ENCODE measurements at regions not wholly inside any gene's neighbourhood (a gene's known extent, or its start where the extent isn't known, plus 50 kb on each side); places are given as distances from the start of the nearest gene placed in this dataset.
"Not testable (repeated sequence)": the region's sequence is repeated elsewhere in the genome, so short reads cannot be mapped to it uniquely, and the experiment has no call there.

GRCh38 chr11:92057849-92058442 is 166.7 kb upstream of the FAT3 start:
- H3K36me3 Mint-ChIP-seq (ENCODE audit: low read depth), result no peaks in the 10 kb centered on the region
- H3K4me3 Mint-ChIP-seq (ENCODE audit: low read depth), result no peak overlapping the region
- intact Hi-C loops (cut with micrococcal nuclease), result no loop called here
- no peaks in the 10 kb centered on the region for H3K27me3 Mint-ChIP-seq (ENCODE audit: low read depth)
- no peak for DNase-seq (ENCODE audit: low spot score)
- no peaks in the 10 kb centered on the region for H3K4me1 Mint-ChIP-seq (ENCODE audit: low read depth)
- peaks cover under 1% of the 10 kb centered on the region for H3K9me3 Mint-ChIP-seq
- no peak overlapping the region for H3K27ac Mint-ChIP-seq

GRCh38 chr11:92053216-92053615 is 171.4 kb upstream of the FAT3 start:
- Mint-ChIP-seq H3K4me3 (ENCODE audit: low read depth) (no peak overlapping the region), H3K9me3 (no peaks in the 10 kb centered on the region), H3K27me3 (ENCODE audit: low read depth) (no peaks in the 10 kb centered on the region), H3K36me3 (ENCODE audit: low read depth) (no peaks in the 10 kb centered on the region), H3K4me1 (ENCODE audit: low read depth) (no peaks in the 10 kb centered on the region), H3K27ac (no peak overlapping the region)
- DNase-seq (ENCODE audit: low spot score), result no peak
- intact Hi-C loops (cut with micrococcal nuclease), result no loop called here

- no peak overlapping the region for H3K4me3 Mint-ChIP-seq (ENCODE audit: low read depth)
- DNase-seq (ENCODE audit: low spot score), result no peak
- no peaks in the 10 kb centered on the region for H3K36me3 Mint-ChIP-seq (ENCODE audit: low read depth)
- intact Hi-C loops (cut with micrococcal nuclease), result no loop called here
- H3K4me1 Mint-ChIP-seq (ENCODE audit: low read depth), result no peaks in the 10 kb centered on the region
- H3K27me3 Mint-ChIP-seq (ENCODE audit: low read depth), result no peaks in the 10 kb centered on the region
- peaks cover 4% of the 10 kb centered on the region for H3K9me3 Mint-ChIP-seq
- H3K27ac Mint-ChIP-seq, result no peak overlapping the region
These were observed 174.3 kb upstream of the FAT3 start for GRCh38 chr11:92050305-92050704.

- intact Hi-C loops (cut with micrococcal nuclease), result no loop called here
- peaks cover 4% of the 10 kb centered on the region for H3K9me3 Mint-ChIP-seq
- no peaks in the 10 kb centered on the region for H3K27me3 Mint-ChIP-seq (ENCODE audit: low read depth)
- H3K4me1 Mint-ChIP-seq (ENCODE audit: low read depth), result no peaks in the 10 kb centered on the region
- no peak for DNase-seq (ENCODE audit: low spot score)
- H3K4me3 Mint-ChIP-seq (ENCODE audit: low read depth), result no peak overlapping the region
- no peaks in the 10 kb centered on the region for H3K36me3 Mint-ChIP-seq (ENCODE audit: low read depth)
- H3K27ac Mint-ChIP-seq, result no peak overlapping the region
These were observed 176.2 kb upstream of the FAT3 start for GRCh38 chr11:92048415-92048814.

GRCh38 chr11:92046103-92046502 is 178.5 kb upstream of the FAT3 start:
- intact Hi-C loops (cut with micrococcal nuclease), result no loop called here
- Mint-ChIP-seq H3K9me3 (peaks cover 9% of the 10 kb centered on the region), H3K4me1 (ENCODE audit: low read depth) (no peaks in the 10 kb centered on the region), H3K4me3 (ENCODE audit: low read depth) (no peak overlapping the region), H3K36me3 (ENCODE audit: low read depth) (no peaks in the 10 kb centered on the region), H3K27me3 (ENCODE audit: low read depth) (no peaks in the 10 kb centered on the region), H3K27ac (no peak overlapping the region)
- no peak for DNase-seq (ENCODE audit: low spot score)

DNA sequence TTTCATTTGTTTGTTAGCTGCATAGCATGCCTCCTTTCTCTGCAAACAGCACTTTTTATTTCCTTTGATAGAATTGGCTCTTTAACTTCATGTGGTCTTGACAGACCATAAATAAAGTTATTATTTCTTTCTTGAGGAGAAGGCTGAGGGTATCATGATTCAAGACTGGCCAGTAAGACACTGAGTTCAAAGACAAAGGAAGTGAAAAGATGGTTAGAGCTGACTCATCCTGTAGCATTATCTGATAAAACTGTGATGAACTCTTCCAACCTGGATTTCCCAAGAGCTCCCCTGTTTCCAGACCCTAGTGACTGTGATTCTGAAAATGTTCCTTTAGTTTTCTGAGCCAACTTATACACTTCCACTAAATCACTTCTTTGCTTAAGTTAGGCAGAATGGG is 179.3 kb upstream of the FAT3 start:
- H3K36me3 Mint-ChIP-seq (ENCODE audit: low read depth), result no peaks in the 10 kb centered on the region
- H3K4me3 Mint-ChIP-seq (ENCODE audit: low read depth), result no peak overlapping the region
- no peak for DNase-seq (ENCODE audit: low spot score)
- no peaks in the 10 kb centered on the region for H3K27me3 Mint-ChIP-seq (ENCODE audit: low read depth)
- H3K27ac Mint-ChIP-seq, result no peak overlapping the region
- peaks cover 9% of the 10 kb centered on the region for H3K9me3 Mint-ChIP-seq
- no peaks in the 10 kb centered on the region for H3K4me1 Mint-ChIP-seq (ENCODE audit: low read depth)
- intact Hi-C loops (cut with micrococcal nuclease), result no loop called here

DNA sequence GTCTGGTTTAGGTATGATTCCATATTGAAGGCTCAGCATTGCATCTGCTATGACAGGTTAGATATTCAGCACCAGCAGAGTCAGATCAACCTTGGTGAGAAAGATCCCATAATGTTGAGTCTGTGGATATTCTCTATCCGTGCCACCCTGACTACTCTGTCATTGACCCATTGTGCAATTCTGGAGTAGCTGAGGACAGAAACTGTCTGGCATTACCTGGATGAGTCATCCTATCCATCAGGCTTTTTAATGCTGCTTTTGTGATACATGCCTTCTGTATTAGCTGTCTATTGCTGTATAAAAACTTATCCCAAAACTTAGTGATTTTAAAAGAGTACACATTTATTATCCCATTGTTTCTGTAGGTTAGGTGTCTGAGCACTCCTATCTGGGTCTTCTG is 189.1 kb upstream of the FAT3 start:
- no peaks in the 10 kb centered on the region for H3K4me1 Mint-ChIP-seq (ENCODE audit: low read depth)

DNA sequence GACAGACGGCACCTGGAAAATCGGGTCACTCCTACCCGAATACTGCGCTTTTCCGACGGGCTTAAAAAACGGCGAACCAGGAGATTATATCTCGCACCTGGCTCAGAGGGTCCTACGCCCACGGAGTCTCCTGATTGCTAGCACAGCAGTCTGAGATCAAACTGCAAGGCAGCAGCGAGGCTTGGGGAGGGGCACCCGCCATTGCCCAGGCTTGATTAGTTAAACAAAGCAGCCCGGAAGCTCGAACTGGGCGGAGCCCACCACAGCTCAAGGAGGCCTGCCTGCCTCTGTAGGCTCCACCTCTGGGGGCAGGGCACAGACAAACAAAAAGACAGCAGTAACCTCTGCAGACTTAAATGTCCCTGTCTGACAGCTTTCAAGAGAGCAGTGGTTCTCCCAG is 197.5 kb upstream of the FAT3 start:
- H3K36me3 Mint-ChIP-seq (ENCODE audit: low read depth); H3K4me1 Mint-ChIP-seq (ENCODE audit: low read depth); DNase-seq (ENCODE audit: low spot score); intact Hi-C loops (cut with micrococcal nuclease); H3K27me3 Mint-ChIP-seq (ENCODE audit: low read depth); H3K4me3 Mint-ChIP-seq (ENCODE audit: low read depth); H3K27ac Mint-ChIP-seq: not testable (repeated sequence)
- peaks cover 15% of the 10 kb centered on the region for H3K9me3 Mint-ChIP-seq

More for the DNA sequence above, 189.1 kb upstream of the FAT3 start:
- H3K9me3 Mint-ChIP-seq, result peaks cover 6% of the 10 kb centered on the region
- no peak overlapping the region for H3K4me3 Mint-ChIP-seq (ENCODE audit: low read depth)
- intact Hi-C loops (cut with micrococcal nuclease), result no loop called here
- no peak overlapping the region for H3K27ac Mint-ChIP-seq
- no peak for DNase-seq (ENCODE audit: low spot score)
- H3K27me3 Mint-ChIP-seq (ENCODE audit: low read depth), result no peaks in the 10 kb centered on the region
- H3K36me3 Mint-ChIP-seq (ENCODE audit: low read depth), result no peaks in the 10 kb centered on the region

DNA sequence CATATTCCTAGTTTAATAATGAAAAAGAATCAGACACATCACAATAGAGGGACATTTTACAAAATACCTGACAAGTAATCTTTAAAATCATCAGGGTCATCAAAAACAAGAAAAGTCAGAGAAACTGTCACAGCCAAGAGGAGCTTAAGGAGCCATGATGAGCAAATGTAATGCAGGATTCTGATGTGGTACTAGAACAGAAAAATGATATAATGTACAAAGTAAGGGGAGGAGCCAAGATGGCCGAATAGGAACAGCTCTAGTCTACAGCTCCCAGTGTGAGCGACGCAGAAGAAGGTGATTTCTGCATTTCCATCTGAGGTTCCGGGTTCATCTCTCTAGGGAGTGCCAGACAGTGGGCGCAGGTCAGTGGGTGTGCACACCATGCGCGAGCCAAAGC is 198.0 kb upstream of the FAT3 start:
- Mint-ChIP-seq H3K27me3 (ENCODE audit: low read depth) (no peaks in the 10 kb centered on the region), H3K4me1 (ENCODE audit: low read depth) (no peaks in the 10 kb centered on the region), H3K9me3 (peaks cover 15% of the 10 kb centered on the region), H3K4me3 (ENCODE audit: low read depth) (no peak overlapping the region), H3K36me3 (ENCODE audit: low read depth) (no peaks in the 10 kb centered on the region), H3K27ac (no peak overlapping the region)
- no peak for DNase-seq (ENCODE audit: low spot score)
- intact Hi-C loops (cut with micrococcal nuclease), result no loop called here

DNA sequence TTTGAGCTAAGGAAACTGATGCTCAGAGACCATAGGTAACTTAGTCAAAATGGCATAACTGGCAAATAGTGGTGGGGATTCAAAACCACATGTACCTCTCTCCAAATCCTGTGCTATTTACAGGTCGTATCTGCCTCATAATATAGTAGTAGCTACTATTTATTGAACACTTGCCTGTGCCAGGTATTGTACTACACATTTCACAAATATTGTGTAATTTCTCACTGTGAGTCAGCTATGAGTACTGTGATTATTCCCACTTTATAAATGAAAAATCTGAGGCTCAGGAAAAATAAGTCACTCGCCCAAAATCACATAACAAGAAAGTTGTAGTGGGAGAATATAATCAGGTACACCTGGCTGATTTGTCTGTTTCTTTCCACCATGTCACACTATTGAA is 199.8 kb upstream of the FAT3 start:
- no peaks in the 10 kb centered on the region for H3K4me1 Mint-ChIP-seq (ENCODE audit: low read depth)

GRCh38 chr11:92022499-92022898 is 202.1 kb upstream of the FAT3 start:
- Mint-ChIP-seq H3K27me3 (ENCODE audit: low read depth) (no peaks in the 10 kb centered on the region), H3K9me3 (peaks cover 28% of the 10 kb centered on the region), H3K27ac (no peak overlapping the region), H3K4me3 (ENCODE audit: low read depth) (no peak overlapping the region), H3K4me1 (ENCODE audit: low read depth) (no peaks in the 10 kb centered on the region), H3K36me3 (ENCODE audit: low read depth) (no peaks in the 10 kb centered on the region)
- DNase-seq (ENCODE audit: low spot score), result no peak
- intact Hi-C loops (cut with micrococcal nuclease), result no loop called here

More for the DNA sequence above, 199.8 kb upstream of the FAT3 start:
- intact Hi-C loops (cut with micrococcal nuclease), result no loop called here
- no peaks in the 10 kb centered on the region for H3K27me3 Mint-ChIP-seq (ENCODE audit: low read depth)
- DNase-seq (ENCODE audit: low spot score), result no peak
- peaks cover 21% of the 10 kb centered on the region for H3K9me3 Mint-ChIP-seq
- no peaks in the 10 kb centered on the region for H3K36me3 Mint-ChIP-seq (ENCODE audit: low read depth)
- H3K27ac Mint-ChIP-seq, result no peak overlapping the region
- H3K4me3 Mint-ChIP-seq (ENCODE audit: low read depth), result no peak overlapping the region

DNA sequence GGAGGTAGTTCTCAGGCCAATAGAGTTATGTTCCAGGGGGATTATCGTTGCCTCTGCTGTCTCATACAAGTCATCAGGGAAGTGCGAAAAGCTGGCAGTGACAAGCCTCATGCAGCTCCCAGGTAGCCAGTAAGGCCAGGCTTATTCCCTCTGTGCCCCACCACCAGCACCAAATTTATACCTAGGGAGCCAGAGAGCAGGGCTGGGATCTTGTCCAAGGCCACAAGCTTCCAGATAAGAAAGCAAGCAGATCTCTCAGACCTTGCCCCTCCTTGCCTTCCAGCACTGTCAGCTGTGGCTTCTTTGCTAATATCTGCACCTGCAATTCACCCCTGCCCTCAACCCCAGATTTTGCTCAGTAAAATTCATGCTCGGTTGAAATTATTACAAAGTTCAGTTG is 206.3 kb upstream of the FAT3 start:
- Mint-ChIP-seq H3K4me3 (ENCODE audit: low read depth) (no peak overlapping the region), H3K27ac (no peak overlapping the region)

GRCh38 chr11:92008249-92008648 is 216.4 kb upstream of the FAT3 start:
- Mint-ChIP-seq H3K4me1 (ENCODE audit: low read depth) (no peaks in the 10 kb centered on the region), H3K4me3 (ENCODE audit: low read depth) (no peak overlapping the region), H3K27me3 (ENCODE audit: low read depth) (no peaks in the 10 kb centered on the region), H3K36me3 (ENCODE audit: low read depth) (no peaks in the 10 kb centered on the region), H3K27ac (no peak overlapping the region), H3K9me3 (peaks cover 9% of the 10 kb centered on the region)
- intact Hi-C loops (cut with micrococcal nuclease), result no loop called here
- DNase-seq (ENCODE audit: low spot score), result no peak

More for the DNA sequence above, 206.3 kb upstream of the FAT3 start:
- Mint-ChIP-seq H3K9me3 (peaks cover 40% of the 10 kb centered on the region), H3K4me1 (ENCODE audit: low read depth) (no peaks in the 10 kb centered on the region), H3K36me3 (ENCODE audit: low read depth) (no peaks in the 10 kb centered on the region), H3K27me3 (ENCODE audit: low read depth) (no peaks in the 10 kb centered on the region)
- intact Hi-C loops (cut with micrococcal nuclease), result no loop called here
- DNase-seq (ENCODE audit: low spot score), result no peak

- H3K27ac Mint-ChIP-seq, result no peak overlapping the region
- no peak for DNase-seq (ENCODE audit: low spot score)
- H3K9me3 Mint-ChIP-seq, result no peaks in the 10 kb centered on the region
- H3K27me3 Mint-ChIP-seq (ENCODE audit: low read depth), result no peaks in the 10 kb centered on the region
- no peaks in the 10 kb centered on the region for H3K4me1 Mint-ChIP-seq (ENCODE audit: low read depth)
- intact Hi-C loops (cut with micrococcal nuclease), result no loop called here
- no peaks in the 10 kb centered on the region for H3K36me3 Mint-ChIP-seq (ENCODE audit: low read depth)
- H3K4me3 Mint-ChIP-seq (ENCODE audit: low read depth), result no peak overlapping the region
These were observed 222.1 kb upstream of the FAT3 start for GRCh38 chr11:92002568-92002967.
